Fibroblast of lung (primary cell): ENCODE measurements at regions not wholly inside any gene's neighbourhood (a gene's known extent, or its start where the extent isn't known, plus 50 kb on each side); places are given as distances from the start of the nearest gene placed in this dataset.

Experiments
- DNase-seq, 2 donors: peaks; one replicate each; pipeline versions ENCODE4 v3.0.0 to v3.0.0-alpha.2; 2010; ENCODE audit warnings: low read depth in 2 of 2
- H2AFZ ChIP-seq: 2 replicates; pipeline ENCODE4 v1.5.1; 2012; ENCODE audit warnings: low read length, control low read depth, inconsistent platforms
- H3K27ac ChIP-seq: 2 replicates; pipeline ENCODE4 v1.5.1; 2011; ENCODE audit warnings: low read length, control low read depth; ENCODE audit not compliant: insufficient read depth
- H3K27me3 ChIP-seq: 2 replicates; pipeline ENCODE4 v1.5.1; 2011; ENCODE audit warnings: mild to moderate bottlenecking, low read length; ENCODE audit not compliant: control insufficient read depth, insufficient read depth
- H3K36me3 ChIP-seq: 2 replicates; pipeline ENCODE4 v1.5.1; 2011; ENCODE audit warnings: low read length; ENCODE audit not compliant: control insufficient read depth, insufficient read depth
- H3K4me1 ChIP-seq: 2 replicates; pipeline ENCODE4 v1.5.1; 2011; ENCODE audit warnings: low read length; ENCODE audit not compliant: control insufficient read depth, insufficient read depth; ENCODE audit errors: extremely low read depth
- H3K4me2 ChIP-seq: 2 replicates; pipeline ENCODE4 v1.5.1; 2011; ENCODE audit warnings: low read length, control low read depth; ENCODE audit not compliant: insufficient read depth; ENCODE audit errors: extremely low read depth
- H3K4me3 ChIP-seq, 4 experiments: fragments of 200-600 bp in 1 of 4; sonication (generic) in 1 of 4; replicated peaks in 1 of 4; 2 replicates each; pipeline ENCODE4 v1.5.1; 2011 to 2016; ENCODE audit warnings: low read length in 4 of 4, low read depth in 3 of 4, mild to moderate bottlenecking in 3 of 4, control low read depth in 2 of 4, inconsistent platforms in 1 of 4, mixed read lengths in 1 of 4; ENCODE audit not compliant: insufficient read depth in 1 of 4; ENCODE audit errors: control extremely low read depth in 1 of 4
- H3K79me2 ChIP-seq: 2 replicates; pipeline ENCODE4 v1.5.1; 2012; ENCODE audit warnings: mild to moderate bottlenecking, low read length, inconsistent platforms; ENCODE audit not compliant: control insufficient read depth, insufficient read depth
- H3K9ac ChIP-seq: 2 replicates; pipeline ENCODE4 v1.5.1; 2011; ENCODE audit warnings: mild to moderate bottlenecking, low read length, control low read depth; ENCODE audit not compliant: insufficient read depth
- H3K9me3 ChIP-seq: 2 replicates; pipeline ENCODE4 v1.5.1; 2012; ENCODE audit warnings: low read depth, low read length; ENCODE audit not compliant: control insufficient read depth, insufficient read depth
- H4K20me1 ChIP-seq: 2 replicates; pipeline ENCODE4 v1.5.1; 2011; ENCODE audit warnings: low read length; ENCODE audit not compliant: control insufficient read depth, insufficient read depth; ENCODE audit errors: extremely low read depth
- EZH2 ChIP-seq: IDR thresholded peaks from 2 replicates; pipeline ENCODE4 v1.5.1; 2012; ENCODE audit warnings: low read length, control low read depth, mild to moderate bottlenecking; ENCODE audit errors: missing control alignments
- TF ChIP-seq, protein P1 (sequence below), 2 donors: IDR thresholded peaks in 1 of 2; conservative IDR thresholded peaks in 1 of 2; 1 replicate in 1 of 2; 2 replicates in 1 of 2; pipeline ENCODE4 v1.5.1; 2011 to 2012; ENCODE audit warnings: low read length in 2 of 2, control low read depth in 1 of 2, inconsistent platforms in 1 of 2, low read depth in 1 of 2, mild to moderate bottlenecking in 1 of 2

DNA sequence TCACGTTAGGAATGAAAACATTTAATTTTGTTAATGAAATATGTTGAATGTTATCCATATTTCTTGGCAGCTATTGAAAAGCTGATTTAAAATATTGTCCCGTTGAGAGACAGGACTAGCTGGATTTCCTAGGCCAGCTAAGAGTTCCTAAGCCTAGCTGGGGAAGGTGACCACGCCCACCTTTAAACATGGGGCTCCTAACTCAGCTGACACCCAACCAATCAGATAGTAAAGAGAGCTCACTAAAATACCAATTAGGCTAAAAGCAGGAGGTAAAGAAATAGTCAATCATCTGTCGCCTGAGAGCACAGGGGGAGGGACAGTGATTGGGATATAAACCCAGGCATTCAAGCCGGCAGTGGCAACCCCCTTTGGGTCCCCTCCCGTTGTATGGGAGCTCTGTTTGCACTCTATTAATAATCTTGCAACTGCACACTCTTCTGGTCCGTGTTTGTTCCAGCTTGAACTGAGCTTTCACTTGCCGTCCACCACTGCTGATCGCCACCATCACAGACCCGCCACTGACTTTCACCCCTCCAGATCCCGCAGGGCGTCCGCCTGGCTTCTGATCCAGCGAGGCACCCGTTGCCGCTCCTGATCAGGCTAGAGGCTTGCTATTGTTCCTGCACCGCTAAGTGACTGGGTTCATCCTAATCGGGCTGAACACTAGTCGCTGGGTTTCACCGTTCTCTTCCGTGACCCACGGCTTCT is 308.9 kb downstream of the GLUD2 start:
- H3K9ac ChIP-seq, result no peak overlapping the region
- no peaks in the 10 kb centered on the region for H3K36me3 ChIP-seq
- H4K20me1 ChIP-seq, result no peaks in the 10 kb centered on the region
- TF ChIP-seq, protein P1, sequence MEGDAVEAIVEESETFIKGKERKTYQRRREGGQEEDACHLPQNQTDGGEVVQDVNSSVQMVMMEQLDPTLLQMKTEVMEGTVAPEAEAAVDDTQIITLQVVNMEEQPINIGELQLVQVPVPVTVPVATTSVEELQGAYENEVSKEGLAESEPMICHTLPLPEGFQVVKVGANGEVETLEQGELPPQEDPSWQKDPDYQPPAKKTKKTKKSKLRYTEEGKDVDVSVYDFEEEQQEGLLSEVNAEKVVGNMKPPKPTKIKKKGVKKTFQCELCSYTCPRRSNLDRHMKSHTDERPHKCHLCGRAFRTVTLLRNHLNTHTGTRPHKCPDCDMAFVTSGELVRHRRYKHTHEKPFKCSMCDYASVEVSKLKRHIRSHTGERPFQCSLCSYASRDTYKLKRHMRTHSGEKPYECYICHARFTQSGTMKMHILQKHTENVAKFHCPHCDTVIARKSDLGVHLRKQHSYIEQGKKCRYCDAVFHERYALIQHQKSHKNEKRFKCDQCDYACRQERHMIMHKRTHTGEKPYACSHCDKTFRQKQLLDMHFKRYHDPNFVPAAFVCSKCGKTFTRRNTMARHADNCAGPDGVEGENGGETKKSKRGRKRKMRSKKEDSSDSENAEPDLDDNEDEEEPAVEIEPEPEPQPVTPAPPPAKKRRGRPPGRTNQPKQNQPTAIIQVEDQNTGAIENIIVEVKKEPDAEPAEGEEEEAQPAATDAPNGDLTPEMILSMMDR (conservative IDR thresholded peaks at IDR 0.05 in 1 of 2, IDR thresholded peaks at IDR 0.05 in 1 of 2; ENCODE audit: low read depth in 1 of 2, low read length in 2 of 2), result no peak
- no peak for TF ChIP-seq EZH2
- H3K27me3 ChIP-seq, result no peaks in the 10 kb centered on the region
- H3K27ac ChIP-seq, result no peak overlapping the region
- H2AFZ ChIP-seq, result no peak overlapping the region
- H3K4me2 ChIP-seq, result no peak overlapping the region
- DNase-seq, result no peak
- no peak overlapping the region for H3K4me3 ChIP-seq
- no peaks in the 10 kb centered on the region for H3K4me1 ChIP-seq
- no peaks in the 10 kb centered on the region for H3K9me3 ChIP-seq
- H3K79me2 ChIP-seq, result no peaks in the 10 kb centered on the region

DNA sequence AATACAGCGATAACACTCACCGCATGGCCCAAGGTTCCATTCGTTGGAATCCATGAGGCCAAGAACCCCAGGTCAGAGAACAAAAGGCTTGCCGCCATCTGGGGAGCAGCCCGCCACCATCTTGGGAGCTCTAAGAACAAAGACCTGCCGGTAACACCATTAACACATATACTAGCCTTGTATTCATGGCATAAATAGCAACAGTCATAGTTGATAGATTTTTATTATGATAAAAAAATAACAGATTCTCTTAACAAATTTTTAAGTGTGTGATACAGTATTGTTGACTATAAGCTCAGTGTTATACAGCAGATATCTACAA is 309.4 kb downstream of the GLUD2 start:
- Histone ChIP-seq H3K79me2 (no peaks in the 10 kb centered on the region), H3K36me3 (no peaks in the 10 kb centered on the region), H3K9me3 (no peaks in the 10 kb centered on the region), H3K4me2 (no peak overlapping the region), H2AFZ (no peak overlapping the region), H4K20me1 (no peaks in the 10 kb centered on the region), H3K27ac (no peak overlapping the region), H3K9ac (no peak overlapping the region), H3K27me3 (no peaks in the 10 kb centered on the region), H3K4me1 (no peaks in the 10 kb centered on the region), H3K4me3 (no peak overlapping the region)
- no peak for TF ChIP-seq EZH2
- TF ChIP-seq, protein P1 (conservative IDR thresholded peaks at IDR 0.05 in 1 of 2, IDR thresholded peaks at IDR 0.05 in 1 of 2; ENCODE audit: low read depth in 1 of 2, low read length in 2 of 2), result no peak
- no peak for DNase-seq

DNA sequence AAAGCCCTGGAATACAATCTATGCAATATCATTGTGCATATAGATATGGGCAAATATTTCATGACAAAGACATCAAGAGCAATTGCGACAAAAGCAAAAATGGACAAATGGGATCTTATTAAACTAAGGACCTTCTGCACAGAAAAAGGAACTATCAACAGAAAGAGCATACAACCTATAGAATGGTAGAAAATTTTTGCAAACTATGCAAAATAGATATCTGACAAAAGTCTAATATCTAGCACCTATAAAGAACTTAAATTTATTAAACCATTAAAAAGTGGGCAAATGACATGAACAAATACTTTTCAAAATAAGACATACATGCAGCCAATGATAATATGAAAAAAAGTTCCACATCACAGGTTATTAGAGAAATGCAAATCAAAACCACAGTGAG is 312.9 kb downstream of the GLUD2 start:
- Histone ChIP-seq H3K36me3 (no peaks in the 10 kb centered on the region), H3K4me3 (no peak overlapping the region), H4K20me1 (no peaks in the 10 kb centered on the region), H3K4me2 (no peak overlapping the region), H3K9ac (no peak overlapping the region), H3K4me1 (no peaks in the 10 kb centered on the region), H3K27ac (no peak overlapping the region), H3K27me3 (no peaks in the 10 kb centered on the region), H2AFZ (no peak overlapping the region), H3K9me3 (no peaks in the 10 kb centered on the region), H3K79me2 (no peaks in the 10 kb centered on the region)
- no peak for TF ChIP-seq EZH2
- TF ChIP-seq, protein P1 (conservative IDR thresholded peaks at IDR 0.05 in 1 of 2, IDR thresholded peaks at IDR 0.05 in 1 of 2; ENCODE audit: low read depth in 1 of 2, low read length in 2 of 2), result no peak
- no peak for DNase-seq
